ENCODE measurements at regions not wholly inside any gene's neighbourhood (a gene's known extent, or its start where the extent isn't known, plus 50 kb on each side); places are given as distances from the start of the nearest gene placed in this dataset.

GRCh38 chr22:22811016-22812009 lies 76.3 kb upstream of the IGLL5 start:
- TF ChIP-seq CTCF (IDR thresholded peaks at IDR 0.05) (no peak), POLR2A (IDR thresholded peaks at IDR 0.05) (no peak)
